Panc1 (cell line): ENCODE measurements at regions not wholly inside any gene's neighbourhood (a gene's known extent, or its start where the extent isn't known, plus 50 kb on each side); places are given as distances from the start of the nearest gene placed in this dataset.

ENCODE experiments used
- ATAC-seq: fragments of 200-7000 bp; cut with Tn5 transposase; 2 replicates; pipeline ENCODE4 v1.9.1; 2020; ENCODE audit warnings: mild to moderate bottlenecking, moderate library complexity
- BruUV-seq: library from RNA; stranded (reverse); fragments of 400-500 nt; replicated peaks from 2 replicates; lab custom pipeline; 2021; lab: Mats Ljungman, UMichigan
- CTCF ChIA-PET: fragments of 300-600 bp; sonication (Branson Sonifier 250); formaldehyde crosslinking; loops from one replicate; lab custom pipeline; 2022; ENCODE audit warnings: antibody characterized with exemption; lab: Charles Lee
- POLR2A ChIA-PET: fragments of 300-600 bp; sonication (Branson Sonifier 250); formaldehyde crosslinking; loops from one replicate; lab custom pipeline; 2022; ENCODE audit warnings: antibody characterized with exemption; lab: Charles Lee
- DNase-seq: peaks from one replicate; pipeline ENCODE4 v3.0.0-alpha.2; 2010; ENCODE audit warnings: low read depth, low spot score
- H3K27ac ChIP-seq: 2 replicates; pipeline ENCODE4 v1.5.1; 2011; ENCODE audit warnings: mild to moderate bottlenecking, low read length, inconsistent platforms
- H3K27me3 ChIP-seq: fragments of 200-500 bp; sonication (Bioruptor generic); 2 replicates; pipeline ENCODE4 v1.6.0; 2014; ENCODE audit warnings: low read length, inconsistent platforms; ENCODE audit not compliant: control insufficient read depth, insufficient read depth
- H3K36me3 ChIP-seq: fragments of 200-500 bp; sonication (Bioruptor generic); 2 replicates; pipeline ENCODE4 v1.5.1; 2014; ENCODE audit warnings: inconsistent platforms, mild to moderate bottlenecking, low read length, moderate library complexity; ENCODE audit not compliant: control insufficient read depth, insufficient read depth
- H3K4me1 ChIP-seq: 2 replicates; pipeline ENCODE4 v1.5.1; 2011; ENCODE audit warnings: inconsistent platforms, mild to moderate bottlenecking, low read length, moderate library complexity; ENCODE audit not compliant: control insufficient read depth, insufficient read depth
- H3K4me3 ChIP-seq, 2 experiments: 2 replicates each; pipeline ENCODE4 v1.5.1; 2011 to 2012; ENCODE audit warnings: low read depth in 2 of 2, low read length in 2 of 2, mild to moderate bottlenecking in 2 of 2, inconsistent platforms in 1 of 2, moderate library complexity in 1 of 2
- H3K9me3 ChIP-seq: fragments of 200-500 bp; sonication (Bioruptor generic); 2 replicates; pipeline ENCODE4 v1.5.1; 2014; ENCODE audit warnings: low read depth, mild to moderate bottlenecking, inconsistent platforms, low read length, moderate library complexity; ENCODE audit not compliant: control insufficient read depth, insufficient read depth
- POLR2AphosphoS5 ChIP-seq: IDR thresholded peaks from 2 replicates; pipeline ENCODE4 v1.6.1; 2012; ENCODE audit warnings: mild to moderate bottlenecking, low read depth, low read length, moderate library complexity
- SIN3A ChIP-seq: IDR thresholded peaks from 2 replicates; pipeline ENCODE4 v1.6.1; 2012; ENCODE audit warnings: low read depth, mild to moderate bottlenecking, low read length, moderate library complexity, borderline replicate concordance; ENCODE audit not compliant: insufficient read depth
- TCF7L2 ChIP-seq: IDR thresholded peaks from 2 replicates; pipeline ENCODE4 v1.6.1; 2011; ENCODE audit warnings: mild to moderate bottlenecking, low read depth, low read length, inconsistent platforms
- in situ Hi-C: cut with HindIII; loops from 2 replicates; pipeline ENCODE4 v1.10.0; 2016; ENCODE audit warnings: low sequenced_read_pairs, low pct_unique_long_range_greater_than_20kb
- intact Hi-C: fragments of 100-400 bp; cut with micrococcal nuclease; formaldehyde crosslinking; loops from one replicate; pipeline ENCODE4 v1.10.0; 2022; ENCODE audit not compliant: unreplicated experiment
- TF ChIP-seq, protein P1 (sequence below), 2 experiments: IDR thresholded peaks; 2 replicates each; pipeline ENCODE4 v1.6.1; 2011 to 2012; ENCODE audit warnings: low read depth in 2 of 2, control low read depth in 1 of 2, low read length in 1 of 2, mild to moderate bottlenecking in 1 of 2, moderate library complexity in 1 of 2; ENCODE audit not compliant: insufficient read depth in 1 of 2
- TF ChIP-seq, protein P2 (sequence below): fragments of 450-650 bp; IDR thresholded peaks from 2 replicates; pipeline ENCODE4 v1.5.1; 2017; ENCODE audit warnings: mild to moderate bottlenecking

DNA sequence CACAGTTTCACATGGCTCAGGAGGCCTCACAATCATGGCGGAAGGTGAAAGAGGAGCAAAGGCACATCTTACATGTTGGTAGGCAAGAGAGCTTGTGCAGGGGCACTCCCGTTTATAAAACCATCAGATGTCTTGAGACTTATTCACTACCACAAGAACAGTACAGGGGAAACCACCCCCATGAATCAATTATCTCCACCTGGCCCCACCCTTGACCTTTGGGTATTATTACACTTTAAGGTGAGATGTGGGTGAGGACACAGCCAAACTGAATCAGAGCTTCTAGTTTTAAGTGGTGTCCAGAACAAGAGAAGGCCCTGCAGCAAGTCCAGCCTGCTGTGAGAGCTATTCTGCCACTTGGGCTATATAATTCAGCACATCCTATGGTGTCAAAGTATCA, 493.7 kb downstream of the ETS1 start:
- Histone ChIP-seq H3K4me1 (no peaks in the 10 kb centered on the region), H3K9me3 (peaks cover 13% of the 10 kb centered on the region), H3K36me3 (no peaks in the 10 kb centered on the region), H3K27ac (no peak overlapping the region), H3K4me3 (no peak overlapping the region), H3K27me3 (no peaks in the 10 kb centered on the region)
- intact Hi-C loops (no loop called here), in situ Hi-C loops (no loop called here)
- BruUV-seq = no TSS peak
- POLR2A ChIA-PET = interaction anchor here (0.6 kb wide), 1 partner anchor 800 kb away, joined by 4 read pairs; no protein-coding TSS in a partner anchor
- no peak for ATAC-seq
- CTCF ChIA-PET = no interaction called here
- TF ChIP-seq, protein P1, sequence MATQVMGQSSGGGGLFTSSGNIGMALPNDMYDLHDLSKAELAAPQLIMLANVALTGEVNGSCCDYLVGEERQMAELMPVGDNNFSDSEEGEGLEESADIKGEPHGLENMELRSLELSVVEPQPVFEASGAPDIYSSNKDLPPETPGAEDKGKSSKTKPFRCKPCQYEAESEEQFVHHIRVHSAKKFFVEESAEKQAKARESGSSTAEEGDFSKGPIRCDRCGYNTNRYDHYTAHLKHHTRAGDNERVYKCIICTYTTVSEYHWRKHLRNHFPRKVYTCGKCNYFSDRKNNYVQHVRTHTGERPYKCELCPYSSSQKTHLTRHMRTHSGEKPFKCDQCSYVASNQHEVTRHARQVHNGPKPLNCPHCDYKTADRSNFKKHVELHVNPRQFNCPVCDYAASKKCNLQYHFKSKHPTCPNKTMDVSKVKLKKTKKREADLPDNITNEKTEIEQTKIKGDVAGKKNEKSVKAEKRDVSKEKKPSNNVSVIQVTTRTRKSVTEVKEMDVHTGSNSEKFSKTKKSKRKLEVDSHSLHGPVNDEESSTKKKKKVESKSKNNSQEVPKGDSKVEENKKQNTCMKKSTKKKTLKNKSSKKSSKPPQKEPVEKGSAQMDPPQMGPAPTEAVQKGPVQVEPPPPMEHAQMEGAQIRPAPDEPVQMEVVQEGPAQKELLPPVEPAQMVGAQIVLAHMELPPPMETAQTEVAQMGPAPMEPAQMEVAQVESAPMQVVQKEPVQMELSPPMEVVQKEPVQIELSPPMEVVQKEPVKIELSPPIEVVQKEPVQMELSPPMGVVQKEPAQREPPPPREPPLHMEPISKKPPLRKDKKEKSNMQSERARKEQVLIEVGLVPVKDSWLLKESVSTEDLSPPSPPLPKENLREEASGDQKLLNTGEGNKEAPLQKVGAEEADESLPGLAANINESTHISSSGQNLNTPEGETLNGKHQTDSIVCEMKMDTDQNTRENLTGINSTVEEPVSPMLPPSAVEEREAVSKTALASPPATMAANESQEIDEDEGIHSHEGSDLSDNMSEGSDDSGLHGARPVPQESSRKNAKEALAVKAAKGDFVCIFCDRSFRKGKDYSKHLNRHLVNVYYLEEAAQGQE (IDR thresholded peaks at IDR 0.05; ENCODE audit: insufficient read depth in 1 of 2, low read depth in 2 of 2, low read length in 1 of 2) = no peak
- no peak for TF ChIP-seq TCF7L2
- TF ChIP-seq POLR2AphosphoS5 = no peak
- no peak for TF ChIP-seq SIN3A
- TF ChIP-seq, protein P2, sequence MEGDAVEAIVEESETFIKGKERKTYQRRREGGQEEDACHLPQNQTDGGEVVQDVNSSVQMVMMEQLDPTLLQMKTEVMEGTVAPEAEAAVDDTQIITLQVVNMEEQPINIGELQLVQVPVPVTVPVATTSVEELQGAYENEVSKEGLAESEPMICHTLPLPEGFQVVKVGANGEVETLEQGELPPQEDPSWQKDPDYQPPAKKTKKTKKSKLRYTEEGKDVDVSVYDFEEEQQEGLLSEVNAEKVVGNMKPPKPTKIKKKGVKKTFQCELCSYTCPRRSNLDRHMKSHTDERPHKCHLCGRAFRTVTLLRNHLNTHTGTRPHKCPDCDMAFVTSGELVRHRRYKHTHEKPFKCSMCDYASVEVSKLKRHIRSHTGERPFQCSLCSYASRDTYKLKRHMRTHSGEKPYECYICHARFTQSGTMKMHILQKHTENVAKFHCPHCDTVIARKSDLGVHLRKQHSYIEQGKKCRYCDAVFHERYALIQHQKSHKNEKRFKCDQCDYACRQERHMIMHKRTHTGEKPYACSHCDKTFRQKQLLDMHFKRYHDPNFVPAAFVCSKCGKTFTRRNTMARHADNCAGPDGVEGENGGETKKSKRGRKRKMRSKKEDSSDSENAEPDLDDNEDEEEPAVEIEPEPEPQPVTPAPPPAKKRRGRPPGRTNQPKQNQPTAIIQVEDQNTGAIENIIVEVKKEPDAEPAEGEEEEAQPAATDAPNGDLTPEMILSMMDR = no peak
- no peak for DNase-seq

DNA sequence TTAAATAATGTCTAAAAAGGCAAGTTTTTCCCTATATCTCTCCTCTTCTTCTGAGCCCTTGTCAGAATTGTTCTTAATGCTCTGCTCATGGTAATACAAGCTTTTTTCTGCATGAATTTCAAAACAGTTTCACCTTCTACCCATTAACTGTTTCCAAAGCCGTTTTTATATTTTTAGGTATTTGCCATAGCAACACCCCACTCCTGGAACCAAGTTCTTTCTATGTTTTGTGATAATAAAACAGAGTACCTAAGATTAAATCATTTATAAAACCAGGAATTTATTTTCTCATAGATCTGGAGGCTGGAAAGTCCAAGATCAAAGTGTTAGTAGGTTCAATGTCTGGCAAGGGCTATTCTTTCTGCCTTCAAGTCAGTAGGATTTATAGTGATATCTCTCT, 497.4 kb downstream of the ETS1 start:
- TF ChIP-seq, protein P1 (IDR thresholded peaks at IDR 0.05; ENCODE audit: insufficient read depth in 1 of 2, low read depth in 2 of 2, low read length in 1 of 2) = no peak
- TF ChIP-seq POLR2AphosphoS5 = no peak
- no peak for TF ChIP-seq TCF7L2
- TF ChIP-seq, protein P2 = no peak
- no peak for TF ChIP-seq SIN3A
- Histone ChIP-seq H3K9me3 (peaks cover 13% of the 10 kb centered on the region), H3K36me3 (no peaks in the 10 kb centered on the region), H3K27ac (no peak overlapping the region), H3K4me3 (no peak overlapping the region), H3K4me1 (no peaks in the 10 kb centered on the region), H3K27me3 (no peaks in the 10 kb centered on the region)
- DNase-seq (no peak), ATAC-seq (no peak)
- BruUV-seq = no TSS peak
- POLR2A ChIA-PET = no interaction called here
- in situ Hi-C loops (no loop called here), intact Hi-C loops (no loop called here)
- CTCF ChIA-PET = no interaction called here
